ENCODE measurements at regions not wholly inside any gene's neighbourhood (a gene's known extent, or its start where the extent isn't known, plus 50 kb on each side); places are given as distances from the start of the nearest gene placed in this dataset.

- TF ChIP-seq CTCF (IDR thresholded peaks at IDR 0.05; ENCODE audit: low read depth, low read length, poor library complexity, severe bottlenecking) (no peak), EZH2phosphoT487 (IDR thresholded peaks at IDR 0.05; ENCODE audit: borderline replicate concordance, low read length) (no peak)
Measured at GRCh38 chr18:28382215-28382879, 205.4 kb upstream of the CDH2 start.

Measured in DOHH2 (cell line).